ENCODE measurements at regions not wholly inside any gene's neighbourhood (a gene's known extent, or its start where the extent isn't known, plus 50 kb on each side); places are given as distances from the start of the nearest gene placed in this dataset.

DNA sequence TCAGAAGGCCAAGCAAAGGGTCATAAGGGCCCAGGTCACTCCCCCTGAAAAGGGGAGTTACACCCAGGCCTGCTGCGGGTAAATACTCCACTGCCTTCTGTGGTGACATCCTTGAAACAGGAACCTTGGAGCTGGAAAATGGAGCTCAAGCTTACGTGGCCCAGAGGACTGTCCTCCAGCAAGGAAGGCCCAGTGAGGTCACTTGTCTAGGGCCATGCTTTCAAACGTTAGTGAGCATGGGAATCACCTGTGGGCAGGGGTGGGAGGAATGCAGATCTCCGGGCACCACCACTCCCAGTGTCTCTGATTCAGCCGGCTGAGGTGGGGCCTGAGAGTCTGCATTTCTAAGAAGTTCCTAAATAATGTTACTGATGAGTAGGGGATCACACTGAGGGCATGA is 140.5 kb upstream of the CCND2 start:
- no peak for DNase-seq (ENCODE audit: low spot score)
- no peak for TF ChIP-seq CTCF (IDR thresholded peaks at IDR 0.05; ENCODE audit: extremely low read depth, insufficient read depth, missing control alignments)
- in situ Hi-C loops (cut with MboI; ENCODE audit: low pct_unique_long_range_greater_than_20kb, low sequenced_read_pairs, unreplicated experiment): no loop called here

DNA sequence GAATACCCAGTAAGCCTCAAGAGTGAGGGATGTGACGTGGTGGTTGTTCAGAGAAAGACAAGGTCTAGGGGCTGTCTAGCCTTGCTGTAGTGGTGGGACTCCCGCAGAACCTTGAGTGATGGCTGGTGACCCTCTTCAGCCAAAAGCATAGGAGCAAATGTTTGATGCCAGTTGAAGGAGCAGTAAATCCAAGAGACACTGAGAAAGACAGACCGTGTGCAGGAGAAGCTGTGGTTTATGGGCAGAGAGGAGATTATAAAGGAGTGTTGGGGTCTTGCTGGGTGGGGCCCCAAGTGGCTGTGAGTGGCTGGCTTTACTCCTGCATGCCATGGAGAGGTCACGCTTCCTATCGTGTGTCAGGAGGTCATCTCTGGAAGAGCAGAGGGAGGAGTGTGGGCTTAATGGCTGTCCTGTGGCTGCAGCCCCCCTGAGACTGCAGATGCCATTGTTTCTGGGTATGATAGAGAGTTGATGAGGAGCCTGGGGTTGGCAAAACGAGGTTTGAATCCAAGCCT is 152.0 kb upstream of the CCND2 start:
- TF ChIP-seq CTCF (IDR thresholded peaks at IDR 0.05; ENCODE audit: extremely low read depth, insufficient read depth, missing control alignments): no peak
- in situ Hi-C loops (cut with MboI; ENCODE audit: low pct_unique_long_range_greater_than_20kb, low sequenced_read_pairs, unreplicated experiment): no loop called here
- DNase-seq (ENCODE audit: low spot score): no peak

GRCh38 chr12:4120316-4120917 is 153.1 kb upstream of the CCND2 start:
- DNase-seq (ENCODE audit: low spot score): no peak
- TF ChIP-seq CTCF (IDR thresholded peaks at IDR 0.05; ENCODE audit: extremely low read depth, insufficient read depth, missing control alignments): no peak
- in situ Hi-C loops (cut with MboI; ENCODE audit: low pct_unique_long_range_greater_than_20kb, low sequenced_read_pairs, unreplicated experiment): no loop called here

- DNase-seq (ENCODE audit: low spot score): peak; percentile 80
- no peak for TF ChIP-seq CTCF (IDR thresholded peaks at IDR 0.05; ENCODE audit: extremely low read depth, insufficient read depth, missing control alignments)
- in situ Hi-C loops (cut with MboI; ENCODE audit: low pct_unique_long_range_greater_than_20kb, low sequenced_read_pairs, unreplicated experiment): no loop called here
Measured at GRCh38 chr12:4119157-4119761, 154.3 kb upstream of the CCND2 start.

DNA sequence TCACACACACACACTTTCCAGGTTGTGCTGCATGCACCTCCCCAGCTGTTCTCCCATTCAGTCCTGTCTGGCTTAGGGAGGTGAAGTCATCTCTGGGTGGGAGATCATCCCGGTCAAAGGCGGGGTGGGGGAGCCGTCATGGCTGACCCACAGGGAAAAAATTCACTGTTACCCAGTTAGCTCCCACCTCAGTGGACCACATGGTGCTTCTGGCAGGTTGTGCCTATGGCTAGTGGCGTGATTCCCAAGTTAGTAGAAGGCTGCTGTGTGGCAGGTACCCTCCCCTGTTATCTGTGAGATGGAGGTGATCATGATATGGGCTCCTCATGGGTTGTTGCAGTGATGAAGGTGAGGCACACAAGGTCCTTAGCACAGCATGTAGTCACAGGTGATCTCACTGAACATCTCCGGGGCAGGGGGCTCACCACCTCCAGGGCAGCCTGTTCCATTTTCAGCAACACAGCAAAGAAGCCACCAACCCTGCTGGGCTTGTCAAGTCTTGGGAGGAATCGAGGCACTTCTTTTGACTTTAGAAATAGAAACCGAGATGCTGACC is 154.9 kb upstream of the CCND2 start:
- in situ Hi-C loops (cut with MboI; ENCODE audit: low pct_unique_long_range_greater_than_20kb, low sequenced_read_pairs, unreplicated experiment): no loop called here
- TF ChIP-seq CTCF (IDR thresholded peaks at IDR 0.05; ENCODE audit: extremely low read depth, insufficient read depth, missing control alignments): no peak

GRCh38 chr12:4118017-4118510 is 155.5 kb upstream of the CCND2 start:
- peak; percentile 30 for DNase-seq (ENCODE audit: low spot score)
- in situ Hi-C loops (cut with MboI; ENCODE audit: low pct_unique_long_range_greater_than_20kb, low sequenced_read_pairs, unreplicated experiment): no loop called here
- TF ChIP-seq CTCF (IDR thresholded peaks at IDR 0.05; ENCODE audit: extremely low read depth, insufficient read depth, missing control alignments): no peak

More for the DNA sequence above, 154.9 kb upstream of the CCND2 start:
- DNase-seq (ENCODE audit: low spot score): no peak
